CD4-positive, CD25-positive, alpha-beta regulatory T cell (primary cell): ENCODE measurements at regions not wholly inside any gene's neighbourhood (a gene's known extent, or its start where the extent isn't known, plus 50 kb on each side); places are given as distances from the start of the nearest gene placed in this dataset.
A peak's percentile ranks its signal among the peaks of the same experiment; 100 is the strongest.

Experiments
- ATAC-seq, 2 donors: fragments of 150-1000 bp; cut with Tn5 transposase; one replicate each; pipeline ENCODE4 v1.10.0; 2021; ENCODE audit warnings: low read depth in 2 of 2, moderate number of reproducible peaks in 2 of 2, moderate library complexity in 1 of 2
- DNase-seq, 3 donors: peaks; one replicate each; pipeline versions ENCODE4 v3.0.0 to v3.0.0-alpha.2; 2012 to 2022; ENCODE audit warnings: mixed read lengths in 1 of 3
- H3K27ac ChIP-seq: one replicate; pipeline ENCODE4 v1.7.0; 2013; ENCODE audit warnings: mild to moderate bottlenecking, low read length; ENCODE audit not compliant: insufficient read depth, poor library complexity, severe bottlenecking
- H3K27me3 ChIP-seq: one replicate; pipeline ENCODE4 v1.7.0; 2013; ENCODE audit warnings: low read length; ENCODE audit not compliant: control insufficient read depth, insufficient read depth
- H3K36me3 ChIP-seq: one replicate; pipeline ENCODE4 v1.7.0; 2013; ENCODE audit warnings: mild to moderate bottlenecking, low read length, moderate library complexity; ENCODE audit not compliant: control insufficient read depth, insufficient read depth
- H3K4me1 ChIP-seq: 2 replicates; pipeline ENCODE4 v1.7.0; 2013; ENCODE audit warnings: mild to moderate bottlenecking, low read length; ENCODE audit not compliant: insufficient read depth, control insufficient read depth, poor library complexity, severe bottlenecking
- H3K4me3 ChIP-seq: one replicate; pipeline ENCODE4 v1.7.0; 2013; ENCODE audit warnings: low read depth, mild to moderate bottlenecking, low read length, moderate library complexity
- H3K9me3 ChIP-seq, 2 experiments: 1 replicate in 1 of 2; 2 replicates in 1 of 2; pipeline ENCODE4 v1.7.0; 2013; ENCODE audit warnings: low read length in 2 of 2, mild to moderate bottlenecking in 1 of 2, moderate library complexity in 1 of 2; ENCODE audit not compliant: control insufficient read depth in 2 of 2
- H3K27ac Mint-ChIP-seq, 3 donors: one replicate each; pipeline ENCODE4 v1.8.0; 2020 to 2022; ENCODE audit warnings: mild to moderate bottlenecking in 3 of 3, mixed read lengths in 3 of 3, moderate library complexity in 2 of 3
- H3K27me3 Mint-ChIP-seq: one replicate; pipeline ENCODE4 v1.8.0; 2022; ENCODE audit warnings: mild to moderate bottlenecking, mixed read lengths
- H3K36me3 Mint-ChIP-seq: one replicate; pipeline ENCODE4 v1.8.0; 2020; ENCODE audit warnings: mixed read lengths
- H3K4me1 Mint-ChIP-seq, 4 donors: one replicate each; pipeline ENCODE4 v1.8.0; 2020 to 2022; ENCODE audit warnings: mixed read lengths in 4 of 4, mild to moderate bottlenecking in 1 of 4
- H3K4me3 Mint-ChIP-seq, 4 donors: one replicate each; pipeline ENCODE4 v1.8.0; 2020 to 2022; ENCODE audit warnings: mild to moderate bottlenecking in 4 of 4, mixed read lengths in 4 of 4, moderate library complexity in 3 of 4
- H3K9me3 Mint-ChIP-seq, 7 donors: one replicate each; pipeline ENCODE4 v1.8.0; 2020 to 2022; ENCODE audit warnings: mixed read lengths in 7 of 7, mild to moderate bottlenecking in 3 of 7, moderate library complexity in 2 of 7

DNA sequence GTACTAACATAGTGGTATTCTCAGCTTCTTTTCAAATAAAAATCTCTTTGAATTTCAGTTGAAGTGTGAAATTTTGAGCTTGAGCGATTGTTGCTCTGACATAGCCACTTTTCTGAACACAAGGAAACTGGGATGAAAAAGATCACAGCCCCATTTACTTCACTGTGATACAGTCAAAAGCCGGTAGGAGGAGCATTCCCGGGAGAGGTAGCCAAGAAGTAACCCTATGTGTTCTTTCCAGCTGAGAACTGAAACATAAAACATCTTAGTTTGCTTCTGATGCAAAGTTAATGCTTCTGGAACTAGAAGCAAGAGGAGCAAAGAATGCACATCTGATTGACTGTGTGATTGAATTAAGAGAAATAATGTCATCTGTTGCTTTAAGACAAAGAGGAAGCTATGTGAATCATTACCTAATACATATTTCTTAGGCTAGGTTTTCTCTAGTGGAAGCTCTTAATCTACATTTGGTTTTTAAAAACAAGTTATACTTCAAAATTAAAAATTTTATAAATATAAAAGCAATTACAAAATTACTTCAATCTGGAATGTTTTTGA is 88.3 kb upstream of the UNC5C start:
- Histone ChIP-seq H3K36me3 (no peaks in the 10 kb centered on the region), H3K27ac (no peak overlapping the region), H3K4me3 (no peak overlapping the region), H3K4me1 (no peaks in the 10 kb centered on the region), H3K9me3 (no peaks in the 10 kb centered on the region), H3K27me3 (no peaks in the 10 kb centered on the region)
- Mint-ChIP-seq H3K4me3 (no peak overlapping the region), H3K36me3 (no peaks in the 10 kb centered on the region), H3K27ac (no peak overlapping the region), H3K9me3 (peaks cover 0 to 10% (median 1%) of the 10 kb centered on the region in 7 donors), H3K27me3 (no peaks in the 10 kb centered on the region), H3K4me1 (no peaks in the 10 kb centered on the region)
- no peak for DNase-seq
- no peak for ATAC-seq

DNA sequence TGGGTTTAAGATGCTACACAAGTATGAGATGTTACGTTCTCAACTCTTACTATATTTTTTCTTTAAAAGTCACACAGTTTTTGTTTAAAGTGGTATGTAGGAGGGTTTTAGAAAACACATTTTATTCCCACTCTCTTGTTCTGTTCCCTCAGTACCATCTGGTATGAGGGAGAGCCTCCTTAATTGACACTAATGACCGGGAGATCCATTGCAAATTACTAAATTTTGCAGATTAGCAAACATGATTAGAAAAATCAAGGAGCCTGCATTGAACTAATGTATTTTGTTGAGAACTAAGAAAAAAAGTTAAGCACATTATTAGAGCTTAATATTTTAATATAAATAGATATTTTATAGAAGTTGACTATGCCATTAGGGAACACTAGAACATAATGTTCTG is 87.3 kb upstream of the UNC5C start:
- Mint-ChIP-seq H3K27me3 (no peaks in the 10 kb centered on the region), H3K4me3 (peak overlapping the region in 1 of 4 donors; percentile 47), H3K27ac (no peak overlapping the region), H3K36me3 (no peaks in the 10 kb centered on the region), H3K4me1 (no peaks in the 10 kb centered on the region), H3K9me3 (peaks cover 0 to 10% (median 1%) of the 10 kb centered on the region in 7 donors)
- DNase-seq (no peak), ATAC-seq (no peak)
- Histone ChIP-seq H3K27me3 (no peaks in the 10 kb centered on the region), H3K36me3 (no peaks in the 10 kb centered on the region), H3K4me3 (no peak overlapping the region), H3K27ac (no peak overlapping the region), H3K9me3 (no peaks in the 10 kb centered on the region), H3K4me1 (no peaks in the 10 kb centered on the region)

DNA sequence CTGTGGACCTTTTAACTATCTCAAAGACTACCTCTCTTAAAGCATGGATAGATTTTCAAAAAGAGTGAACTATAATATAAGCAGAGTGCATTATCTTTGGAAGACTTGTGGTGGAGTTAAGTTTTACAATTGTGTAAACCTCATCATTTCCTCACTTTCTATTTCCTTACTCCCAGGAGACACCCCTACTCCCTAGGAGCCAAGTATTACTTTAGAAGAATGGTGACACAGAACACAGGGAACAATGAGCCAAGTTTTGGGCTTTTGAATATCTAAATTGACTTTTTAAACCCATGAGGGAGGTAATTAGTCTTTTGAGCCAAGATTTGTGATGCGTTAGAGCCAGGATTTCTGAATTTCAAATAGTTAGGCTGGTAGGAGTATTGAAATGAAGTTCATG is 78.9 kb upstream of the UNC5C start:
- Mint-ChIP-seq H3K27me3 (peaks cover 4% of the 10 kb centered on the region), H3K4me1 (no peaks in the 10 kb centered on the region), H3K9me3 (peaks cover 0 to 5% (median 3%) of the 10 kb centered on the region in 7 donors), H3K27ac (no peak overlapping the region), H3K36me3 (no peaks in the 10 kb centered on the region), H3K4me3 (no peak overlapping the region)
- H3K4me3 ChIP-seq: no peak overlapping the region
- no peaks in the 10 kb centered on the region for H3K4me1 ChIP-seq
- H3K36me3 ChIP-seq: no peaks in the 10 kb centered on the region
- H3K9me3 ChIP-seq: no peaks in the 10 kb centered on the region
- no peak overlapping the region for H3K27ac ChIP-seq
- ATAC-seq: no peak
- no peaks in the 10 kb centered on the region for H3K27me3 ChIP-seq
- DNase-seq: no peak

DNA sequence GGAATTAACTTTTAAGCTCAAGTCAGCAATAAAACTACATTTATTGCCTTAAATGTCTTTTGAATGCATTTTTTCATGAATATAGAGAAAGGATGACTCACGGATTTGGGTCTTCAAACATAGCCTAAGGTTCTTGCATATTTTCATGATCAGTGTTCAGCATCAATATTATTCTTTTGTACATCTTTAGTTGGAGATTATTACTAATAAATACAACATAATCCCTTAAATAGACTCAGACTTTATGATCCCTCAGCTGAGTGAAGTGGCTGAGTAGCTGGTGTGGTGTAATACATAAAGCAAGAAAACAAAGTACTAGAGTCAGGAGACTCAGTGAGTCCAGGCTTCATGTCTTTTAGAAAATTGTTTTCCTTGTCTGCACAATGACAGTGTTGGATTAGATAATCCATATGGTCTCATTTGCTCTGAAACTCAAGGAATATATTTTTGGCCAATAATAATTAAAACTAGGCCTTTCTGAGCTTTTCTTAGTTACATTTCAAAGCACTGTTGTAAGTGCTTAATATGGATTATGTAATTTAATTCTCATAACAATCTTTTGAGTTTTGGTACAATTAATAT is 78.3 kb upstream of the UNC5C start:
- no peaks in the 10 kb centered on the region for H3K27me3 ChIP-seq
- no peaks in the 10 kb centered on the region for H3K36me3 ChIP-seq
- H3K27ac Mint-ChIP-seq: no peak overlapping the region
- H3K27me3 Mint-ChIP-seq: peaks cover 4% of the 10 kb centered on the region
- no peaks in the 10 kb centered on the region for H3K4me1 ChIP-seq
- no peaks in the 10 kb centered on the region for H3K9me3 ChIP-seq
- no peaks in the 10 kb centered on the region for H3K4me1 Mint-ChIP-seq
- peaks cover 0 to 5% (median 3%) of the 10 kb centered on the region in 7 donors for H3K9me3 Mint-ChIP-seq
- no peak overlapping the region for H3K4me3 Mint-ChIP-seq
- DNase-seq: no peak
- H3K27ac ChIP-seq: no peak overlapping the region
- H3K4me3 ChIP-seq: no peak overlapping the region
- no peaks in the 10 kb centered on the region for H3K36me3 Mint-ChIP-seq
- no peak for ATAC-seq

DNA sequence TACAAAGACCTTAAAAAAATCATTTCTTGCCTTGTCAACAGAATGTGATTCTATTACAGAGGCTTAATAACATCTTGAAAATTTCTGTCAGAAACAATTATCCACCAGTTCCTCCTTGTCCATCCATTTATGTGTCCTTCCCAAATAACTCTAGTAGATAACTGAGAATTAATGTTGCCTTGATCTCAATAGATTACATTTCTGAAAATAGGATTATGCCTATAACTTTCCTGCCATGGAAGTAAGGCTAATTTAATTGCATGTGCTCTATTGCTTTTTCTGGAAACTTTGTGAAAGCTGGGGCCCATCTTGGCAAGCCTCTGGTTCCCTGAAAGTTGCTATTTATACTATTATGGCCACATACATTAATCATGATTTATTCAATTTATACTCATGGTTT is 76.2 kb upstream of the UNC5C start:
- DNase-seq: no peak
- H3K9me3 Mint-ChIP-seq: peaks cover 0 to 6% (median 3%) of the 10 kb centered on the region in 7 donors
- Histone ChIP-seq H3K27ac (no peak overlapping the region), H3K4me1 (no peaks in the 10 kb centered on the region), H3K36me3 (no peaks in the 10 kb centered on the region), H3K27me3 (no peaks in the 10 kb centered on the region), H3K9me3 (no peaks in the 10 kb centered on the region), H3K4me3 (no peak overlapping the region)
- H3K36me3 Mint-ChIP-seq: no peaks in the 10 kb centered on the region
- ATAC-seq: no peak
- peaks cover 4% of the 10 kb centered on the region for H3K27me3 Mint-ChIP-seq
- no peak overlapping the region for H3K27ac Mint-ChIP-seq
- no peaks in the 10 kb centered on the region for H3K4me1 Mint-ChIP-seq
- no peak overlapping the region for H3K4me3 Mint-ChIP-seq

DNA sequence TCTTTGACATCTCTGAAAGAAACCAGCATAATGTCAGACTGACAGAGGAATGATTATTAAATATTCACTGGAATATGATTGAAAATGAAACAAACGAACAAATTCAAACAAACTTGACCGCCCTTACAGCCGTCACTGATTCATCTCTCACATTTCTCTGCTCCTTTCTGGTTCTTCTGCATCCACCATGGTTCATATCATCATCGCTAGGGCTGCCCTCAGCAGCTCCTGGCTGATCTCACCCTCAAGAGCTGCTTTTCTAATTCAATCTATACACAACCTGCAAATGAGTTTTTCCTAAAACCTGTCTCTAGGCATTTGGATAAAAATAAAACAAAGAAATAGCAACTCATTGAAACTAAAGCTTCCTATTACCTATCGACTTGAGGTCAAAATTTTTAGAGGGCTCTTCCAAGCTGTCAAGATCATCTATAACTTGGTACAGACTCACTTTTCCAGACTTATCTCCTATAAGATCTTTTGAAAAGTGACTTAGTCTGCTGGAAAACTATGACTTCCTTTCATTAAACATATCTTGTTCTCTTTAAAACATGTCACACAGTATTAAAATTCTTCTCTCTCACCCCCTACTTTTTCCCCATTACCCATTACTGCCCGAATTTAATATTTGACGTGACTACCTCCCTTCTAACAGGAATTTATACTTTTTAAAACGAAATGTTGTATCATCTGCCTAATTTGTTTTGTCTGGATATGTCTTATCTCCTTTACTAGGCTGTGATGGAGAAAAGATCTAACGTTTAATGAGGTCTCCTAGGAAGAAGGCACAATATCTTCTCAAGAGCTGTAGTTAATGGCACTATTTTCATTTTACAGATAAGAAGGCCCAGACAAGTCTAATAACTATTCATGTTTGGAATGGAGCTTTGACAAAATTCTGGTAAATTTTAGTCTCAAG is 71.0 kb upstream of the UNC5C start:
- H3K9me3 ChIP-seq: no peaks in the 10 kb centered on the region
- H3K36me3 Mint-ChIP-seq: no peaks in the 10 kb centered on the region
- no peak overlapping the region for H3K27ac ChIP-seq
- H3K4me3 Mint-ChIP-seq: no peak overlapping the region
- no peaks in the 10 kb centered on the region for H3K4me1 Mint-ChIP-seq
- DNase-seq (no peak), ATAC-seq (no peak)
- H3K36me3 ChIP-seq: no peaks in the 10 kb centered on the region
- no peaks in the 10 kb centered on the region for H3K27me3 Mint-ChIP-seq
- H3K27me3 ChIP-seq: no peaks in the 10 kb centered on the region
- no peak overlapping the region for H3K4me3 ChIP-seq
- H3K9me3 Mint-ChIP-seq: peaks cover 0 to 6% (median 1%) of the 10 kb centered on the region in 7 donors
- no peak overlapping the region for H3K27ac Mint-ChIP-seq
- H3K4me1 ChIP-seq: no peaks in the 10 kb centered on the region

DNA sequence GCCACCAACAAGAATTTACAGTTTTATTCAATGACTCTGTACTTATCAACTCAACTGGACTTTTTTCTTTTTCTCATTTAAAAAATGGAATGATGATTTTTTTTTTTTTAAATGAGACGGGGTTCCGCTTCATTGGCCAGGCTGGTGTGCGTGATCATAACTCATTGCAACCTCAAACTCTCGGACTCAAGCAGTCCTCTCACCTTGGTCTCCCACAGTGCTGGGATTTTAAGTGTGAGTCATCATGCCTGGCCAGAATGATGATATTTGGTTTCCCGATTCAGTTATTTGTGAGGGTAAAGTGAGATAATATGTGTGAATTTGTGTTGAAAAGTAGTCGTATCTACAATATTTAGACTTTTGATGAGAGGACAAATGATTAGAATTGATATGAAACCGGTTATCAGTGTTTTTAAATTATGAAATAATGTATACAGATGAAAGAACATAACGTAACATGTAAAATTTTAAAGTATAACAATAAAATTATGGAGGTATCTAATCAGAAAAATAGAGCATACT is 66.0 kb upstream of the UNC5C start:
- no peaks in the 10 kb centered on the region for H3K27me3 Mint-ChIP-seq
- H3K4me3 ChIP-seq: no peak overlapping the region
- H3K9me3 ChIP-seq: no peaks in the 10 kb centered on the region
- H3K4me1 ChIP-seq: no peaks in the 10 kb centered on the region
- no peak overlapping the region for H3K4me3 Mint-ChIP-seq
- ATAC-seq (no peak), DNase-seq (no peak)
- H3K4me1 Mint-ChIP-seq: no peaks in the 10 kb centered on the region
- H3K36me3 ChIP-seq: no peaks in the 10 kb centered on the region
- H3K27ac Mint-ChIP-seq: no peak overlapping the region
- peaks cover 0 to 6% (median 0%) of the 10 kb centered on the region in 7 donors for H3K9me3 Mint-ChIP-seq
- no peaks in the 10 kb centered on the region for H3K36me3 Mint-ChIP-seq
- no peak overlapping the region for H3K27ac ChIP-seq
- H3K27me3 ChIP-seq: no peaks in the 10 kb centered on the region
